Activated T-cell treated with anti-CD3 and anti-CD28 coated beads for 4 hours (primary cell): ENCODE measurements at regions not wholly inside any gene's neighbourhood (a gene's known extent, or its start where the extent isn't known, plus 50 kb on each side); places are given as distances from the start of the nearest gene placed in this dataset.

Experiments
- DNase-seq: peaks from one replicate; pipeline ENCODE4 v3.0.0-alpha.2; 2020

GRCh38 chr1:37282764-37283163 lies 191.6 kb upstream of the ZC3H12A start:
- no peak for DNase-seq

GRCh38 chr1:37284053-37284452 lies 190.3 kb upstream of the ZC3H12A start:
- no peak for DNase-seq

- no peak for DNase-seq
These were observed 187.5 kb upstream of the ZC3H12A start for GRCh38 chr1:37286881-37287280.

- no peak for DNase-seq
These were observed 185.5 kb upstream of the ZC3H12A start for GRCh38 chr1:37288900-37289299.

GRCh38 chr1:37290718-37291117 lies 183.7 kb upstream of the ZC3H12A start:
- no peak for DNase-seq

GRCh38 chr1:37292789-37293188 lies 181.6 kb upstream of the ZC3H12A start:
- no peak for DNase-seq

GRCh38 chr1:37294096-37294495 lies 180.3 kb upstream of the ZC3H12A start:
- DNase-seq: no peak

- DNase-seq: no peak
These were observed 179.9 kb upstream of the ZC3H12A start for GRCh38 chr1:37294529-37294928.

GRCh38 chr1:37298769-37299168 lies 175.6 kb upstream of the ZC3H12A start:
- no peak for DNase-seq

- no peak for DNase-seq
These were observed 175.2 kb upstream of the ZC3H12A start for GRCh38 chr1:37299216-37299615.

- no peak for DNase-seq
These were observed 170.4 kb upstream of the ZC3H12A start for GRCh38 chr1:37303884-37304574.

- DNase-seq: no peak
These were observed 169.3 kb upstream of the ZC3H12A start for GRCh38 chr1:37305108-37305507.

GRCh38 chr1:37305841-37306240 lies 168.5 kb upstream of the ZC3H12A start:
- DNase-seq: no peak

- DNase-seq: no peak
These were observed 167.9 kb upstream of the ZC3H12A start for GRCh38 chr1:37306461-37306860.

GRCh38 chr1:37306871-37307270 lies 167.5 kb upstream of the ZC3H12A start:
- no peak for DNase-seq

- no peak for DNase-seq
These were observed 166.1 kb upstream of the ZC3H12A start for GRCh38 chr1:37308031-37308960.

GRCh38 chr1:37309574-37309973 lies 164.8 kb upstream of the ZC3H12A start:
- no peak for DNase-seq

- no peak for DNase-seq
These were observed 164.3 kb upstream of the ZC3H12A start for GRCh38 chr1:37310064-37310463.

GRCh38 chr1:37315371-37315846 lies 159.0 kb upstream of the ZC3H12A start:
- no peak for DNase-seq

GRCh38 chr1:37317870-37318467 lies 156.4 kb upstream of the ZC3H12A start:
- no peak for DNase-seq

GRCh38 chr1:37318490-37318889 lies 155.9 kb upstream of the ZC3H12A start:
- no peak for DNase-seq

GRCh38 chr1:37319284-37319683 lies 155.1 kb upstream of the ZC3H12A start:
- no peak for DNase-seq

GRCh38 chr1:37323486-37324377 lies 150.6 kb upstream of the ZC3H12A start:
- no peak for DNase-seq
